GM23338 (cell line): ENCODE measurements at regions not wholly inside any gene's neighbourhood (a gene's known extent, or its start where the extent isn't known, plus 50 kb on each side); places are given as distances from the start of the nearest gene placed in this dataset.

ENCODE experiments used
- ATAC-seq: fragments of 200-7000 bp; cut with Tn5 transposase; 3 replicates; pipeline ENCODE4 v1.9.1; 2020
- DNase-seq: peaks from one replicate; pipeline ENCODE4 v3.0.0-alpha.2; 2015; ENCODE audit warnings: low spot score
- H2AFZ ChIP-seq: fragments of 200-600 bp; sonication (generic); 2 replicates; pipeline ENCODE4 v1.8.0; 2016; ENCODE audit warnings: antibody characterized with exemption, mild to moderate bottlenecking, moderate library complexity
- H3F3A ChIP-seq: fragments of 200-600 bp; sonication (generic); replicated peaks from 2 replicates; pipeline ENCODE4 v1.8.0; 2017; ENCODE audit warnings: antibody characterized with exemption, mixed run types, low read depth
- H3K27ac ChIP-seq: fragments of 200-600 bp; sonication (generic); 2 replicates; pipeline ENCODE4 v1.6.1; 2016; ENCODE audit warnings: low read depth
- H3K27me3 ChIP-seq: fragments of 200-600 bp; sonication (generic); 2 replicates; pipeline ENCODE4 v1.8.0; 2016; ENCODE audit warnings: mild to moderate bottlenecking, mixed run types, moderate library complexity; ENCODE audit not compliant: insufficient read depth
- H3K36me3 ChIP-seq: fragments of 200-600 bp; sonication (generic); 2 replicates; pipeline ENCODE4 v1.8.0; 2016; ENCODE audit warnings: mild to moderate bottlenecking; ENCODE audit not compliant: insufficient read depth
- H3K4me1 ChIP-seq: fragments of 200-600 bp; sonication (generic); 2 replicates; pipeline ENCODE4 v1.8.0; 2016; ENCODE audit warnings: mild to moderate bottlenecking, moderate library complexity; ENCODE audit not compliant: insufficient read depth
- H3K4me2 ChIP-seq: fragments of 200-600 bp; sonication (generic); 2 replicates; pipeline ENCODE4 v1.7.1; 2017; ENCODE audit warnings: mixed run types
- H3K4me3 ChIP-seq: fragments of 200-600 bp; sonication (generic); 2 replicates; pipeline ENCODE4 v1.6.1; 2016; ENCODE audit warnings: mixed run types
- H3K79me2 ChIP-seq: fragments of 200-600 bp; sonication (generic); replicated peaks from 2 replicates; pipeline ENCODE4 v1.8.0; 2017; ENCODE audit warnings: mild to moderate bottlenecking; ENCODE audit not compliant: insufficient read depth
- H3K9me2 ChIP-seq: fragments of 200-600 bp; sonication (generic); 2 replicates; pipeline ENCODE4 v1.8.0; 2017; ENCODE audit not compliant: insufficient read depth
- H4K20me1 ChIP-seq: fragments of 200-600 bp; sonication (generic); replicated peaks from 2 replicates; pipeline ENCODE4 v1.8.0; 2017; ENCODE audit warnings: mild to moderate bottlenecking; ENCODE audit not compliant: insufficient read depth
- H3K27ac Mint-ChIP-seq: 2 replicates; pipeline ENCODE4 v1.8.0; 2020; ENCODE audit warnings: inconsistent platforms, mild to moderate bottlenecking, moderate library complexity, mixed read lengths
- H3K27me3 Mint-ChIP-seq: 3 replicates; pipeline ENCODE4 v1.8.0; 2022; ENCODE audit warnings: low read depth, mild to moderate bottlenecking, moderate library complexity, mixed read lengths, inconsistent platforms; ENCODE audit not compliant: insufficient read depth, poor library complexity
- H3K36me3 Mint-ChIP-seq: 3 replicates; pipeline ENCODE4 v1.8.0; 2021; ENCODE audit warnings: low read depth, mild to moderate bottlenecking, inconsistent platforms, moderate library complexity, mixed read lengths
- H3K4me1 Mint-ChIP-seq: 3 replicates; pipeline ENCODE4 v1.8.0; 2020; ENCODE audit warnings: mild to moderate bottlenecking, inconsistent platforms, mixed read lengths
- H3K4me3 Mint-ChIP-seq: 3 replicates; pipeline ENCODE4 v1.8.0; 2021; ENCODE audit warnings: moderate library complexity, mild to moderate bottlenecking, inconsistent platforms, mixed read lengths
- H3K9me3 Mint-ChIP-seq: 3 replicates; pipeline ENCODE4 v1.8.0; 2020; ENCODE audit warnings: moderate library complexity, mild to moderate bottlenecking, inconsistent platforms, mixed read lengths
- CREB1 ChIP-seq: fragments of 250-450 bp; sonication (Bioruptor Pico); IDR thresholded peaks from 2 replicates; pipeline ENCODE4 v1.5.0; 2020; ENCODE audit warnings: low read depth, mild to moderate bottlenecking, moderate library complexity
- CTCF ChIP-seq, 2 experiments: fragments of 200-600 bp in 1 of 2; sonication (generic) in 1 of 2; conservative IDR thresholded peaks; 2 replicates each; pipeline versions ENCODE4 v1.5.1 to v1.6.1; 2016 to 2017; ENCODE audit warnings: antibody characterized with exemption in 2 of 2, low read depth in 2 of 2, mild to moderate bottlenecking in 2 of 2, moderate library complexity in 1 of 2
- EZH2 ChIP-seq: fragments of 200-600 bp; sonication (generic); IDR thresholded peaks from one replicate; pipeline ENCODE4 v1.8.0; 2017; ENCODE audit warnings: antibody characterized with exemption, mild to moderate bottlenecking, low read depth; ENCODE audit not compliant: unreplicated experiment
- EZH2phosphoT487 ChIP-seq: fragments of 200-600 bp; sonication (generic); IDR thresholded peaks from one replicate; pipeline ENCODE4 v1.8.1; 2018; ENCODE audit warnings: antibody characterized with exemption; ENCODE audit not compliant: unreplicated experiment
- JUNB ChIP-seq: IDR thresholded peaks from one replicate; pipeline ENCODE4 v1.6.1; 2016; ENCODE audit warnings: antibody characterized with exemption; ENCODE audit not compliant: unreplicated experiment
- NANOG ChIP-seq: IDR thresholded peaks from 2 replicates; pipeline ENCODE4 v1.6.1; 2016; ENCODE audit warnings: antibody characterized with exemption, borderline replicate concordance
- POLR2AphosphoS5 ChIP-seq: IDR thresholded peaks from 2 replicates; pipeline ENCODE4 v1.6.1; 2016; ENCODE audit warnings: antibody characterized with exemption, low read depth
- REST ChIP-seq: IDR thresholded peaks from one replicate; pipeline ENCODE4 v1.6.1; 2018; ENCODE audit warnings: antibody characterized with exemption; ENCODE audit not compliant: unreplicated experiment
- STAT1 ChIP-seq: IDR thresholded peaks from one replicate; pipeline ENCODE4 v1.6.1; 2016; ENCODE audit warnings: antibody characterized with exemption; ENCODE audit not compliant: unreplicated experiment
- ZNF114 ChIP-seq: fragments of 250-450 bp; sonication (Bioruptor Pico); IDR thresholded peaks from 2 replicates; pipeline ENCODE4 v1.5.0; 2020; ENCODE audit warnings: mild to moderate bottlenecking, moderate library complexity
- ZNF331 ChIP-seq: fragments of 250-450 bp; sonication (Bioruptor Pico); IDR thresholded peaks from 2 replicates; pipeline ENCODE4 v1.5.0; 2020; ENCODE audit warnings: low read depth, mild to moderate bottlenecking, moderate library complexity
- TF ChIP-seq, protein P1 (sequence below): fragments of 250-450 bp; sonication (Bioruptor Pico); IDR thresholded peaks from 2 replicates; pipeline ENCODE4 v1.5.0; 2020; ENCODE audit warnings: mild to moderate bottlenecking, moderate library complexity
- TF ChIP-seq, protein P2 (sequence below): IDR thresholded peaks from 2 replicates; pipeline ENCODE4 v1.6.1; 2016; ENCODE audit warnings: antibody characterized with exemption

DNA sequence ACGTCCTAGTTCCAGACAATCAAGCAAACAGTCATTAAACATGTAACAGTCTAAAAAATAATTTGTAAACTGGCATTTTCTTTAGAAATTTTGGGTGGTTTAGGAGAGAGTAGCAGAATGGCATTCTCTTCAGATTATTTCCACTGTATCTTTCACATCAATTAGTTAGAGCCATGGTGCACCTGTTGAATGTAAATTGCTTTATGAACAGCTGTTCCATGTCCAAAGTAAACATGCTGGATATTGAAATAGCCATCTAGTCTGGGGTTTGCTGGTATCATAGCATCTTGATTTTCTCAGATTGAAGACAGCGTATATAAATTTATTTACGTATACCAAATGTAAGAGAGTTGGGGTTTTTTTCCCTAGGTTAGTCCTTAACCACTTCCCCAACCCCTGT, 143.6 kb downstream of the RCHY1 start:
- no peaks in the 10 kb centered on the region for H3K36me3 Mint-ChIP-seq
- no peak overlapping the region for H3K4me3 ChIP-seq
- TF ChIP-seq JUNB = no peak
- TF ChIP-seq, protein P1, sequence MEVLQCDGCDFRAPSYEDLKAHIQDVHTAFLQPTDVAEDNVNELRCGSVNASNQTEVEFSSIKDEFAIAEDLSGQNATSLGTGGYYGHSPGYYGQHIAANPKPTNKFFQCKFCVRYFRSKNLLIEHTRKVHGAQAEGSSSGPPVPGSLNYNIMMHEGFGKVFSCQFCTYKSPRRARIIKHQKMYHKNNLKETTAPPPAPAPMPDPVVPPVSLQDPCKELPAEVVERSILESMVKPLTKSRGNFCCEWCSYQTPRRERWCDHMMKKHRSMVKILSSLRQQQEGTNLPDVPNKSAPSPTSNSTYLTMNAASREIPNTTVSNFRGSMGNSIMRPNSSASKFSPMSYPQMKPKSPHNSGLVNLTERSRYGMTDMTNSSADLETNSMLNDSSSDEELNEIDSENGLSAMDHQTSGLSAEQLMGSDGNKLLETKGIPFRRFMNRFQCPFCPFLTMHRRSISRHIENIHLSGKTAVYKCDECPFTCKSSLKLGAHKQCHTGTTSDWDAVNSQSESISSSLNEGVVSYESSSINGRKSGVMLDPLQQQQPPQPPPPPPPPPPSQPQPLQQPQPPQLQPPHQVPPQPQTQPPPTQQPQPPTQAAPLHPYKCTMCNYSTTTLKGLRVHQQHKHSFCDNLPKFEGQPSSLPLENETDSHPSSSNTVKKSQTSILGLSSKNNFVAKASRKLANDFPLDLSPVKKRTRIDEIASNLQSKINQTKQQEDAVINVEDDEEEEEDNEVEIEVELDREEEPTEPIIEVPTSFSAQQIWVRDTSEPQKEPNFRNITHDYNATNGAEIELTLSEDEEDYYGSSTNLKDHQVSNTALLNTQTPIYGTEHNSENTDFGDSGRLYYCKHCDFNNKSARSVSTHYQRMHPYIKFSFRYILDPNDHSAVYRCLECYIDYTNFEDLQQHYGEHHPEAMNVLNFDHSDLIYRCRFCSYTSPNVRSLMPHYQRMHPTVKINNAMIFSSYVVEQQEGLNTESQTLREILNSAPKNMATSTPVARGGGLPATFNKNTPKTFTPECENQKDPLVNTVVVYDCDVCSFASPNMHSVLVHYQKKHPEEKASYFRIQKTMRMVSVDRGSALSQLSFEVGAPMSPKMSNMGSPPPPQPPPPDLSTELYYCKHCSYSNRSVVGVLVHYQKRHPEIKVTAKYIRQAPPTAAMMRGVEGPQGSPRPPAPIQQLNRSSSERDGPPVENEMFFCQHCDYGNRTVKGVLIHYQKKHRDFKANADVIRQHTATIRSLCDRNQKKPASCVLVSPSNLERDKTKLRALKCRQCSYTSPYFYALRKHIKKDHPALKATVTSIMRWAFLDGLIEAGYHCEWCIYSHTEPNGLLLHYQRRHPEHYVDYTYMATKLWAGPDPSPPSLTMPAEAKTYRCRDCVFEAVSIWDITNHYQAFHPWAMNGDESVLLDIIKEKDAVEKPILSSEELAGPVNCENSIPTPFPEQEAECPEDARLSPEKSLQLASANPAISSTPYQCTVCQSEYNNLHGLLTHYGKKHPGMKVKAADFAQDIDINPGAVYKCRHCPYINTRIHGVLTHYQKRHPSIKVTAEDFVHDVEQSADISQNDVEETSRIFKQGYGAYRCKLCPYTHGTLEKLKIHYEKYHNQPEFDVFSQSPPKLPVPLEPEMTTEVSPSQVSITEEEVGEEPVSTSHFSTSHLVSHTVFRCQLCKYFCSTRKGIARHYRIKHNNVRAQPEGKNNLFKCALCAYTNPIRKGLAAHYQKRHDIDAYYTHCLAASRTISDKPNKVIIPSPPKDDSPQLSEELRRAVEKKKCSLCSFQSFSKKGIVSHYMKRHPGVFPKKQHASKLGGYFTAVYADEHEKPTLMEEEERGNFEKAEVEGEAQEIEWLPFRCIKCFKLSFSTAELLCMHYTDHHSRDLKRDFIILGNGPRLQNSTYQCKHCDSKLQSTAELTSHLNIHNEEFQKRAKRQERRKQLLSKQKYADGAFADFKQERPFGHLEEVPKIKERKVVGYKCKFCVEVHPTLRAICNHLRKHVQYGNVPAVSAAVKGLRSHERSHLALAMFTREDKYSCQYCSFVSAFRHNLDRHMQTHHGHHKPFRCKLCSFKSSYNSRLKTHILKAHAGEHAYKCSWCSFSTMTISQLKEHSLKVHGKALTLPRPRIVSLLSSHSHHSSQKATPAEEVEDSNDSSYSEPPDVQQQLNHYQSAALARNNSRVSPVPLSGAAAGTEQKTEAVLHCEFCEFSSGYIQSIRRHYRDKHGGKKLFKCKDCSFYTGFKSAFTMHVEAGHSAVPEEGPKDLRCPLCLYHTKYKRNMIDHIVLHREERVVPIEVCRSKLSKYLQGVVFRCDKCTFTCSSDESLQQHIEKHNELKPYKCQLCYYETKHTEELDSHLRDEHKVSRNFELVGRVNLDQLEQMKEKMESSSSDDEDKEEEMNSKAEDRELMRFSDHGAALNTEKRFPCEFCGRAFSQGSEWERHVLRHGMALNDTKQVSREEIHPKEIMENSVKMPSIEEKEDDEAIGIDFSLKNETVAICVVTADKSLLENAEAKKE (CRISPR knock-in tag) = no peak
- TF ChIP-seq STAT1 = no peak
- no peak for TF ChIP-seq CREB1
- no peak for TF ChIP-seq NANOG
- no peak for TF ChIP-seq ZNF114 (CRISPR knock-in tag)
- no peak for TF ChIP-seq CTCF (conservative IDR thresholded peaks at IDR 0.05; ENCODE audit: low read depth in 2 of 2)
- TF ChIP-seq POLR2AphosphoS5 = no peak
- no peak for TF ChIP-seq EZH2phosphoT487
- no peak for TF ChIP-seq REST
- no peak for TF ChIP-seq ZNF331 (CRISPR knock-in tag)
- TF ChIP-seq EZH2 = no peak
- TF ChIP-seq, protein P2, sequence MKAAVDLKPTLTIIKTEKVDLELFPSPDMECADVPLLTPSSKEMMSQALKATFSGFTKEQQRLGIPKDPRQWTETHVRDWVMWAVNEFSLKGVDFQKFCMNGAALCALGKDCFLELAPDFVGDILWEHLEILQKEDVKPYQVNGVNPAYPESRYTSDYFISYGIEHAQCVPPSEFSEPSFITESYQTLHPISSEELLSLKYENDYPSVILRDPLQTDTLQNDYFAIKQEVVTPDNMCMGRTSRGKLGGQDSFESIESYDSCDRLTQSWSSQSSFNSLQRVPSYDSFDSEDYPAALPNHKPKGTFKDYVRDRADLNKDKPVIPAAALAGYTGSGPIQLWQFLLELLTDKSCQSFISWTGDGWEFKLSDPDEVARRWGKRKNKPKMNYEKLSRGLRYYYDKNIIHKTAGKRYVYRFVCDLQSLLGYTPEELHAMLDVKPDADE = no peak
- no peak for DNase-seq
- H3K9me3 Mint-ChIP-seq = no peaks in the 10 kb centered on the region
- 0 out of 2 replicates have a peak, but pooled peaks cover under 1% of the 10 kb centered on the region for H3K9me2 ChIP-seq
- no peaks in the 10 kb centered on the region for H4K20me1 ChIP-seq
- H3K4me2 ChIP-seq = no peak overlapping the region
- no peak overlapping the region for H2AFZ ChIP-seq
- H3K4me3 Mint-ChIP-seq = no peak overlapping the region
- H3K4me1 ChIP-seq = no peaks in the 10 kb centered on the region
- H3F3A ChIP-seq = no peaks in the 10 kb centered on the region
- ATAC-seq = no peak
- H3K79me2 ChIP-seq = no peaks in the 10 kb centered on the region
- H3K4me1 Mint-ChIP-seq = no peaks in the 10 kb centered on the region
- H3K27me3 Mint-ChIP-seq = no peaks in the 10 kb centered on the region
- H3K36me3 ChIP-seq = no peaks in the 10 kb centered on the region
- no peaks in the 10 kb centered on the region for H3K27me3 ChIP-seq
- no peak overlapping the region for H3K27ac ChIP-seq
- no peak overlapping the region for H3K27ac Mint-ChIP-seq
